Tibial artery (tissue), 4 donors: ENCODE measurements at regions not wholly inside any gene's neighbourhood (a gene's known extent, or its start where the extent isn't known, plus 50 kb on each side); places are given as distances from the start of the nearest gene placed in this dataset.
A peak's percentile ranks its signal among the peaks of the same experiment; 100 is the strongest.

Experiments
- DNase-seq, 2 donors: peaks; one replicate each; pipeline ENCODE4 v3.0.0-alpha.2; 2019
- H3K27ac ChIP-seq, 2 donors: fragments of 200-600 bp; sonication (generic) in 1 of 2; 1 replicate in 1 of 2; 2 replicates in 1 of 2; pipeline ENCODE4 v1.5.1; 2018 to 2019; ENCODE audit warnings: mild to moderate bottlenecking in 1 of 2
- H3K27me3 ChIP-seq, 2 donors: fragments of 200-600 bp; sonication (generic) in 1 of 2; one replicate each; pipeline versions ENCODE4 v1.5.1 to v1.6.0; 2016 to 2019
- H3K36me3 ChIP-seq, 3 donors: fragments of 200-600 bp; sonication (generic) in 2 of 3; one replicate each; pipeline ENCODE4 v1.5.1; 2016 to 2019; ENCODE audit warnings: mild to moderate bottlenecking in 2 of 3
- H3K4me1 ChIP-seq, 4 donors: fragments of 200-600 bp; sonication (generic) in 2 of 4; 1 replicate in 3 of 4; 2 replicates in 1 of 4; pipeline ENCODE4 v1.5.1; 2016 to 2019
- H3K4me3 ChIP-seq, 2 donors: fragments of 200-600 bp; sonication (generic) in 1 of 2; 1 replicate in 1 of 2; 2 replicates in 1 of 2; pipeline ENCODE4 v1.5.1; 2018 to 2019; ENCODE audit warnings: mild to moderate bottlenecking in 2 of 2
- H3K9me3 ChIP-seq, 3 donors: fragments of 200-600 bp; sonication (generic) in 1 of 3; one replicate each; pipeline ENCODE4 v1.5.1; 2016 to 2019
- intact Hi-C: fragments of 100-400 bp; cut with DNase I; formaldehyde crosslinking; loops from one replicate; pipeline ENCODE4 v1.15.0; 2023; ENCODE audit warnings: low total_unique reads
- TF ChIP-seq, protein P1 (sequence below), 2 experiments: fragments of 200-600 bp in 1 of 2; fragments of 450-650 bp in 1 of 2; IDR thresholded peaks; one replicate each; pipeline ENCODE4 v1.5.1; 2017 to 2019; ENCODE audit warnings: antibody characterized with exemption in 2 of 2, mild to moderate bottlenecking in 1 of 2, moderate library complexity in 1 of 2

DNA sequence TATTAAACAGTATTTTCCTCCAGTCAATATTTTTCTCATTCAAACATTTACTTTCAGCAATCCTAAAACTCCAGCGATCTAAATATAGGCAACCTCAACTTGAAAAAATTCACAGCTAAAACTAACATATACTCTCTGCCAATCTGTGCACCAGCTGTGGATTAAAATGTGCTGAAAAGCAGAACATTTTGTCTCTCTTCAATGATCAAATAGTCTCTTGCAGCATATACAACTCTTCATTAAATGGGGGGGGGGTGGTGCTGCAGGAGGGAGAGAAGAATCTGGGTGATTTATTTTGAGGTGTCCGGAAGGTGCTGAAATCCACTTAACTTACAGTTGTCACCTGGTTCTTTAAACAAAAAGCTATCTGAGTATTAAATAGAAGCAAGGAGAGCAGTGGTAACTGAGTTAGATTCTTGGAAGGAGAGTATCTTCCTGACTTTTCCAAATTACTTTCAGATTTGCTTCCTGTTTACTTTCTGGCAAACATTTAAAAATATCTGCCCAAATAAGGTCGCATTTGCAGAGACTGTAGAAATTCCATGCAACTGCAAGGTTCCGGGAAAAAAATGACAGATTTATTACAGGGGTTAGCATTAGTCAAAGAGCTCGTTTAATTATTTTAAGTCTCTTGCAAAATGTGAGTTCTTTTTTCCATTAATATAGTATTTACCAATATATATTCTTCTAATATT is 904.7 kb upstream of the ACVR2A start:
- Histone ChIP-seq H3K27me3 (no peaks in the 10 kb centered on the region), H3K4me3 (peak overlapping the region in 1 of 2 donors; percentile 31), H3K4me1 (peaks cover 0 to 16% (median 3%) of the 10 kb centered on the region in 4 donors), H3K36me3 (no peaks in the 10 kb centered on the region), H3K9me3 (no peaks in the 10 kb centered on the region), H3K27ac (peak overlapping the region; percentile 23 to 44)
- DNase-seq = no peak
- TF ChIP-seq, protein P1, sequence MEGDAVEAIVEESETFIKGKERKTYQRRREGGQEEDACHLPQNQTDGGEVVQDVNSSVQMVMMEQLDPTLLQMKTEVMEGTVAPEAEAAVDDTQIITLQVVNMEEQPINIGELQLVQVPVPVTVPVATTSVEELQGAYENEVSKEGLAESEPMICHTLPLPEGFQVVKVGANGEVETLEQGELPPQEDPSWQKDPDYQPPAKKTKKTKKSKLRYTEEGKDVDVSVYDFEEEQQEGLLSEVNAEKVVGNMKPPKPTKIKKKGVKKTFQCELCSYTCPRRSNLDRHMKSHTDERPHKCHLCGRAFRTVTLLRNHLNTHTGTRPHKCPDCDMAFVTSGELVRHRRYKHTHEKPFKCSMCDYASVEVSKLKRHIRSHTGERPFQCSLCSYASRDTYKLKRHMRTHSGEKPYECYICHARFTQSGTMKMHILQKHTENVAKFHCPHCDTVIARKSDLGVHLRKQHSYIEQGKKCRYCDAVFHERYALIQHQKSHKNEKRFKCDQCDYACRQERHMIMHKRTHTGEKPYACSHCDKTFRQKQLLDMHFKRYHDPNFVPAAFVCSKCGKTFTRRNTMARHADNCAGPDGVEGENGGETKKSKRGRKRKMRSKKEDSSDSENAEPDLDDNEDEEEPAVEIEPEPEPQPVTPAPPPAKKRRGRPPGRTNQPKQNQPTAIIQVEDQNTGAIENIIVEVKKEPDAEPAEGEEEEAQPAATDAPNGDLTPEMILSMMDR (IDR thresholded peaks at IDR 0.05) = no peak
- intact Hi-C loops = loop anchor here (10.0 kb wide), 1 partner anchor 975 kb away; no protein-coding TSS in a partner anchor

- TF ChIP-seq, protein P1 (IDR thresholded peaks at IDR 0.05) = no peak
- H3K27ac ChIP-seq = no peak overlapping the region
These were observed 909.9 kb upstream of the ACVR2A start for GRCh38 chr2:146934921-146935320.

DNA sequence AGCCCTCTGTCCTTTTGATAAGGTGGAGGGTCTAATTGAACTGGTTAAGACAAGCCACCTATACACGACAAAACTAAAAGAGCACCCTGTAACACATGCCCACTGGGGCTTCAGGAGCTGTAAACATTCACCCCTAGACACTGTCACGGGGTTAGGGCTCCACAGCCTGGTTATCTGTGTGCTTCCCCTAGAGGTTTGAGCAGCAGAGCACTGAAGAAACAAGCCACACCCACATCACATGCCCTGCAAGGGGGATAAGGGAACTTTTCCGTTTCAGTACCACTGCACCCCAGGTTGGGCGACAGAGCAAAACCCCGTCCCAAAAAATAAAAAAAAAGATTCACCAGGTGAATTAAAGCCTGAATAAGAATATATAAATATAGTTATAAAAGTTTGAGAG is 913.7 kb upstream of the ACVR2A start:
- no peak overlapping the region for H3K4me3 ChIP-seq
- no peak overlapping the region for H3K27ac ChIP-seq
- TF ChIP-seq, protein P1 (IDR thresholded peaks at IDR 0.05) = no peak
- no peaks in the 10 kb centered on the region for H3K27me3 ChIP-seq
- no peaks in the 10 kb centered on the region for H3K9me3 ChIP-seq
- H3K4me1 ChIP-seq = no peaks in the 10 kb centered on the region
- intact Hi-C loops = loop anchor here (10.0 kb wide), 1 partner anchor 984 kb away; no protein-coding TSS in a partner anchor
- DNase-seq = no peak
- no peaks in the 10 kb centered on the region for H3K36me3 ChIP-seq

More at GRCh38 chr2:146934921-146935320, 909.9 kb upstream of the ACVR2A start:
- Histone ChIP-seq H3K36me3 (no peaks in the 10 kb centered on the region), H3K9me3 (no peaks in the 10 kb centered on the region), H3K4me3 (no peak overlapping the region), H3K27me3 (no peaks in the 10 kb centered on the region), H3K4me1 (peaks cover 0 to 7% (median 3%) of the 10 kb centered on the region in 4 donors)
- DNase-seq = no peak
- intact Hi-C loops = loop anchor here (10.0 kb wide), 1 partner anchor 980 kb away; no protein-coding TSS in a partner anchor

GRCh38 chr2:146927080-146927711 is 917.6 kb upstream of the ACVR2A start:
- DNase-seq = peak; percentile 39 to 71
- no peaks in the 10 kb centered on the region for H3K9me3 ChIP-seq
- TF ChIP-seq, protein P1 (IDR thresholded peaks at IDR 0.05) = peak; percentile 32 to 49
- no peaks in the 10 kb centered on the region for H3K36me3 ChIP-seq
- intact Hi-C loops = no loop called here
- no peaks in the 10 kb centered on the region for H3K27me3 ChIP-seq
- no peaks in the 10 kb centered on the region for H3K4me1 ChIP-seq
- H3K27ac ChIP-seq = no peak overlapping the region
- no peak overlapping the region for H3K4me3 ChIP-seq

- no peak overlapping the region for H3K27ac ChIP-seq
- TF ChIP-seq, protein P1 (IDR thresholded peaks at IDR 0.05) = no peak
- H3K4me1 ChIP-seq = no peaks in the 10 kb centered on the region
- H3K36me3 ChIP-seq = no peaks in the 10 kb centered on the region
- H3K4me3 ChIP-seq = no peak overlapping the region
- H3K27me3 ChIP-seq = no peaks in the 10 kb centered on the region
- intact Hi-C loops = no loop called here
- H3K9me3 ChIP-seq = no peaks in the 10 kb centered on the region
- no peak for DNase-seq
These were observed 926.5 kb upstream of the ACVR2A start for GRCh38 chr2:146918280-146918679.
